Spleen (tissue), 7 donors: ENCODE measurements at regions not wholly inside any gene's neighbourhood (a gene's known extent, or its start where the extent isn't known, plus 50 kb on each side); places are given as distances from the start of the nearest gene placed in this dataset.

ENCODE experiments used
- CTCF ChIP-seq, 11 experiments: fragments of 200-600 bp in 7 of 11; fragments of 450-650 bp in 4 of 11; sonication (generic) in 4 of 11; IDR thresholded peaks in 8 of 11; conservative IDR thresholded peaks in 3 of 11; 1 replicate in 7 of 11; 2 replicates in 4 of 11; pipeline versions ENCODE4 v1.4.0 to v1.8.0; 2016 to 2021; ENCODE audit warnings: antibody characterized with exemption in 11 of 11, inconsistent platforms in 4 of 11, mild to moderate bottlenecking in 1 of 11
- POLR2A ChIP-seq, 3 donors: fragments of 450-650 bp; IDR thresholded peaks; one replicate each; pipeline ENCODE4 v1.5.1; 2017; ENCODE audit warnings: antibody characterized with exemption in 3 of 3, mild to moderate bottlenecking in 1 of 3
- POLR2AphosphoS5 ChIP-seq, 3 donors: sonication (generic); formaldehyde crosslinking; IDR thresholded peaks; one replicate each; pipeline ENCODE4 v1.5.1; 2017; ENCODE audit warnings: antibody characterized with exemption in 3 of 3
- donor health status: DM: no; HTN: no; CAD: no; lungs with moderate emphysema.
- donor health status: DM: no; HTN: no; CAD: no.
- donor health status: DM: no; HTN: no; CAD: no.

- TF ChIP-seq CTCF (IDR thresholded peaks at IDR 0.05 in 8 of 11, conservative IDR thresholded peaks at IDR 0.05 in 3 of 11) = no peak
- TF ChIP-seq POLR2A (IDR thresholded peaks at IDR 0.05) = no peak
- TF ChIP-seq POLR2AphosphoS5 (IDR thresholded peaks at IDR 0.05) = no peak
Measured at GRCh38 chr6:85237478-85237877, 212.4 kb upstream of the NT5E start.
